ELF-1 (cell line): ENCODE measurements at regions not wholly inside any gene's neighbourhood (a gene's known extent, or its start where the extent isn't known, plus 50 kb on each side); places are given as distances from the start of the nearest gene placed in this dataset.
A peak's percentile ranks its signal among the peaks of the same experiment; 100 is the strongest.
"Not testable (repeated sequence)": the region's sequence is repeated elsewhere in the genome, so short reads cannot be mapped to it uniquely, and the experiment has no call there.

Experiments used
- DNase-seq: peaks from one replicate; pipeline ENCODE4 v3.0.0-alpha.2; 2016; ENCODE audit warnings: low read depth, low spot score

- DNase-seq, result no peak
Measured at GRCh38 chr6:156197513-156197912, 579.7 kb upstream of the ARID1B start.

DNA sequence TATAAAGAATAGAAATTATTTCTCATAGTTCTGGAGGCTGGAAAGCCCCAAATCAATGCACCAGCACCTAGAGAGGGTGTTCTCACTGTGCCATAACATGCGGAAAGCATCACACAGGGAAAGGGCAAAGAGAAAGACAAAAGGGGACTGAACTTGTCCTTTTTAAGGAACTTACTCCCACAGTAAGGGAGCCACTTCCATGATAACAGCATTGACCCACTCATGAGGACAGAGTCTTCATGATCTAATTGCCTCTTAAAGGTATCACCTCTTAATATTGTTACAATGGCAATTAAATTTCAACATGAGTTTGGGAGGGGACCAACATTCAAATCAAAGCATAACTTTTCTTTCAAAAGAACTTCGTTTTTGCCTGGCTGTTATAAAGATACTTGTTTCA, 582.2 kb upstream of the ARID1B start:
- DNase-seq, result no peak

DNA sequence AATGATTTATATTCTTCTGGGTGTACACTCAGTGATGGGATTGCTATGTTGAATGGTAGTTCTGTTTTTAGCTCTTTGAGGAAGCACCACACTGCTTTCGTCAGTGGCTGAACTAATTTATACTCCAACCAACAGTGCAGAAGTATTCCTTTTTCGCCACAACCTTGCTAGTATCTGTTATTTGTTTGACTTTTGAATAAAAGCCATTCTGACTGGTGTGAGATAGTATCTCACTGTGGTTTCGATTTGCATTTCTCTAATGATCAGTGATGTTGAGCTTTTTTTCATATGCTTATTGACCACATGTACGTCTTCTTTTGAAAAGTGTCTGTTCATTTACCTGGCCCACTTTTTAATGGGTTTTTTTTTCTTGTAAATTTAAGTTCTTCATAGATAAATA, 583.8 kb upstream of the ARID1B start:
- no peak for DNase-seq

DNA sequence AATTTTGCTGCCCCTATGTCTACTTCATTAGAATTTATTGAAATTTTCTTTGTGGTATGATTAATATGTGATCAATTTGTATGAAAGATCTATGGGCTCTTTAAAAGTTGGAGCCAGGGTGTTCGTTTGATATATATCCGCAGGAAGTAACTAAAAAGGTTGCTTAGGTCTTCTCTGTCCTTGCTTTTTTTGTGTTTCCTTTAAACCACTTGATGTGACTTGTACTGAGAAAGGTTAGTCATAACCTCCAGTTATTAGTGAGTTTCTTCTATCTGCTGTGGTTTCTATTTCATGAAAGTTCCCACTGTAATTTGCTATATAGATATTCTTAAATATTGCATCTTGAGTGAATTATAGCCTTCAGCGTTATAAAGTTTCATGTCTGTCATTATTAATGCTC, 585.3 kb upstream of the ARID1B start:
- no peak for DNase-seq

GRCh38 chr6:156191390-156191789, 585.8 kb upstream of the ARID1B start:
- not testable (repeated sequence) for DNase-seq

DNA sequence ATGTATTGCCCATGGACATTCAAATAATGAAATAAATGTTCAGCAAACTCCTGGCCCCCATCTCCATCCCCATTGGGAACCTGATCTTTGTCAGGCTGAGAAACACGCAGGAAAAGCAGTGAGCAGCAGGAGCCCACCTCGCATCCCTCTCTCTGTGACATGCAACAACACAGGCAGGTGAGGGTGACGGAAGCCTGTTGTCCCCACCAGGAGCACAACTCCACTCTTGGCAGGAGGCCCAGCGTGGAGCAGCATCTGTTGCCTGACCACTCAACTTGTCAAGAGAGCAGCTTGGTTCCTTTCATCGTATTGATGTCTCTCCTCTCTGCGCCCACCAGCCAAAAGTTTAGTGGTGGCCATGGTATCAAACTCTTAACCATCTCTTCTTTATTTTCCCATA, 586.9 kb upstream of the ARID1B start:
- no peak for DNase-seq

GRCh38 chr6:156189714-156190113, 587.5 kb upstream of the ARID1B start:
- DNase-seq, result no peak

DNA sequence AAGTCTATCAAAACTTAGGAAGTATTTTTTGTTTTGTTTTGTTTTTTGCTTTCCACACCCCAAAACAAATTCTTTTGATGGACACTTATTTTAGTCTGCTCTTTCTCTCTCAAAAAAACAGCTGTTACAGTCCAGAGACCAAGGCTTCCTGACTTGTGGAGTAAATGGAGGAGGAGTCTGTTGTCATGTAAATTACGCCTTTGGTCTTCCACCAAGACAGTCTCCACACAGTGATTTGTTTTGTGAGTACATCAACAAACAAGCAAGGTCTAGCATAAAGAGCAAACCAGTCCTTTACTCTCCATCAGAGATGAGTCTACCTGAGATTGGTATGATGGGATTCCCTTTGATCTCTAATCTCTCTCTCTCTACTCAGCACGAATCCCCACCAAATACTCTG, 588.0 kb upstream of the ARID1B start:
- DNase-seq, result peak; percentile 49

GRCh38 chr6:156185113-156185512, 592.1 kb upstream of the ARID1B start:
- DNase-seq, result no peak

DNA sequence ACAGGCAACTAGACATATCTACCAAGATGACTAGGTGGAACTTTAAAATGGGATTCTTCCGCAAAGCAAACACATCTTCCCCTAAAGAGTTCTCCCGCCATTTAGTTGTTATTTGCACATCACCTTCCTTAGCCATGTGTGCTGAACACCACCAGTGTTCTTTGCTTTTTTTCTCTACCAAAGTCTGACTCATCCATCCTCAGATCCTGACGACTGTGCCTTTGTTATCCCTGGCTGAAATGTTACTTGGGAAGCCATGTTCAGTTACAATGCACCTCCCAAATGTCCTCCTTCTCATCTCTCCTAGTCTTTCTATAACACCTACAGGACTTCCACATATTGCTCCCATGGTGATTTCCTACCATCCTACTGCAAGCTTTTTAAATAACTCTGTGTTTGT, 593.5 kb upstream of the ARID1B start:
- DNase-seq, result no peak

DNA sequence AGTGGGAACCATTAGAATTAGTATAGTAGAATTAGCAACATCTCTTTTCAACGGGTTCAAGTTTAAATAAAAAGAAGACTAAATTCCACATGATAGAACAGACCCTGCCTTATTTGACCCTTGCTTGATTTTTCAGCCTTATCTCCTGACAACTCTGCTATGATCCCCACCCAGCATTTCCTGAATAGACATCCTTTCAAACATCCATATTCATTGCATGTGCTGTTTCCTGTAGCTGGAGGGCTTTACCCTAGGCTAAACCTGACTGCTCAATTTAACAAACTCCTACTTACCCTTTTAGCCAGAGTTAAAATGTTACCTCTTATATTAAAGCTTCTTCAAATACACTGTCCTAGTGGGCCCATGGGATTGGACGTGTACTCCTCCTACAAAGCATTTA, 594.8 kb upstream of the ARID1B start:
- DNase-seq, result no peak

- no peak for DNase-seq
Measured at GRCh38 chr6:156181506-156181905, 595.7 kb upstream of the ARID1B start.

- DNase-seq, result peak; percentile 79
Measured at GRCh38 chr6:156175971-156176421, 601.2 kb upstream of the ARID1B start.

DNA sequence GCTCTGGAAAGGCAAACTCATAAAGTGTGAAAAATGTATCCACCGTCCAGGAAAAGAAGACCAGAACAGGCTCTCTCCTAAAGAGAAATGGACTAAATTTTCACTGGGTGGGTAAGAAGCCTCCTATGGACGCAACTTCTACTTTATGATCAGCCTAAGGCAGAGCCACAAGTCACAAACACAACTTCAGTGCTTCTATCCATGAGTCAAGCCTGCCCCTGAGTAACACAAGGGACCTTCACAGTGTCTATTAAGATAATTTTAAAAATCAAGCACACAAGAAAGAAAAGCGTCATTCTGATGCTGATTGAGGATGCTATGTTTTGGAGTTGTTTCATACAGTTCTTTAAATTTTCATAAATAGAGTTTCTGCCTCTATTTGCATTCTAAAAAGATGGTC, 601.7 kb upstream of the ARID1B start:
- DNase-seq, result no peak

DNA sequence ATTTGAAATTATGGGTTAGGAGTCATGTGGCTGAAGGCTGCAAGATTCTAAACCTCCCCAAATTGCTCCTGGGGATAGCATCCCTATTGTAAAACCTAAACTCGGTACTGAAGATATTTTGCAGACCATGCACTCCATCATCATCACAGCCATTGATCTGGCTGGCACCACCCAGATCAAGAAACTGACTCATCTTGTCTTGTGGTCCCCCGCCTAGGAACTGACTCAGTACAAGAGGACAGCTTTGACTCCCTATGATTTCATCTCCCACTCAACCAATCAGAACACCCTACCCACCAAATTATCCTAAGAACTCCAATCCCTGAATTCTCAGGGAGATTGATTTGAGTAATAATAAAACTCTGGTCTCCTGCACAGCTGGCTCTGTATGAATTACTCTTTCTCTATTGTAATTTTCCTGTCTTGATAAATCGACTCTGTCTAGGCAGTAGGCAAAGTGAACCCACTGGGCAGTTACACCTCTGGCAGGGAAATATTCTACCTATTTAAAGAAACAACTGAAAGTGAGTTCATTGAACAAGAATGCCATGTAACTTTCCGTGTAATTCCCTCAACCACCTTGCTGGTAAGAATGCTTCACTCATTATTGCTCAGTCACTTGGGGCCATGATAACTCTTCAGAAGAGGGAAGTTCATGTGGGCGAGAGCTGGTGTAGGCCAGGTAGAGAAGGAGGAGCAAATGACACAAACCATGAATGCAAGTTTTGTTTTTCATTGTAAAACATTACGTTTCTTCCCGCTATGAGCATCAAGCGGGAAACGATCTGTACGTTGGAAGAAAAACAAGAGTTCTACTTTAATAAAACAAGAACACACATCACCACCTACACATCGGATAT, 602.9 kb upstream of the ARID1B start:
- DNase-seq, result no peak

GRCh38 chr6:156169371-156169770, 607.8 kb upstream of the ARID1B start:
- no peak for DNase-seq

DNA sequence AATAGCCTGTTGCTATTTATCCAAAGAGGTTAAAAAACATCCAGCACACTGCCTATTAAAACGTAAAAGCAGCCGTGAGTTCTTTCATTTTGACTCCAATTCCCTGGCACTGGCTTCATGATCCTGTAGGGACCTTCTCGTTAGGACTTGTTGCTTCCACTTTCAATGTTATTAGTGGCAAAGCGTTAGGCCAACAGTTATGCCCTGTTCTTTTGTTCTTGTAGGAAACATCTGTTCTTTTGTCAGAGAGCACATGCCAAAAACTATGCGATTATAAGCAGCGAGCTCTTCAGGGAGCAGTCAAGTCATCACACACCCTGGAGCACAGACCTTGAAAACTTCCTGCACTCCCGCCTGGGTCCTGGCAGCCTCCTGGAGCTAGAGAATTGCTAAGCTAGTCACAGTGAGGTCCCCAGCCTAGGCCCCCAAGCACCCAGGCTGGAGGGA, 609.5 kb upstream of the ARID1B start:
- no peak for DNase-seq

DNA sequence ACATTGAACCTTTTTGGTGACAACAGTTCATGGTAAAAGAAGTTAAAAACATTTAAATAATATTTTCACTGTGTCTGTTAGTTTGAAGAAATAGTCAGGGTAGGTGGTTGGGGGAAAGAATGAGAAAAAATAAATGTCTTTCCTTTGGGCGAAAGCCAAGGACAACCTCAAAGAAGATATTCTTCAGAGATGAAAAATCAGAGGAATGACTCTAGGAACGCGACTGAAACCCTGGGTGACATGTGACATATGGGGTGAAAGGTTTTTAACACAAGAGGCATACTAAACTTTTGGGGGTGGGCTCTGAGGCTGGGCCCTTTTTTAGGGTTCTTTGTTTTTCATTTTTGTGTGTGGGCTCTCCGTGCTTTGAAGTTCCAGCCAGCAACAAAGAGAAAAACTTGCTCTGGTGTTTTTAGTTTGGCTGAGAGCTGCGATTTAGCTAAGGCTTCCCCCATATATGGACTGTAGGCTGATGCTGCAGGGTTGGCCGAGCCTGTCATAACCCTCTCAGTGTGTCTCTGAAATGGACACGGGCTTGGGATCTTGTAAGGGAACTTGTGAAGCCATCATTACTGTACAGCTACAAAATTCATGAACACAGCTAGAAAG, 610.1 kb upstream of the ARID1B start:
- DNase-seq, result no peak

DNA sequence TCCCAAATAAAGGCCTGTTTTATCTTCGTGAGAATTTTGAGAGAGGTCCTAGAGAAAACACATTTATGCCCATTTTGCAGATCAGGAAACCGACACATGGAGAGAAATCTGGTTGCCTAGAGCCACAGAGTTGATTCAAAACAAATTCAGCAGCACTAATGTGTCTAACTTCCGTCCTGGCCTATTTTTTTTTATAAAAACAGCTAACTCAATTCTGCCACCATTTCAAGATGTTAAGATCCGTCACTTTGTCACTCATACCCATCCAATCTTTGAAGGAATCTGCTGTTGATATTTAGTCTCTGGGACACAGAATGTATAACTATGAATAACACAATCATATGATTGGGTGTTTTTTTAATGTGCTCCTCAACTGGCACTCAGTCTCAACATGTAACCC, 611.1 kb upstream of the ARID1B start:
- no peak for DNase-seq

- DNase-seq, result no peak
Measured at GRCh38 chr6:156164701-156165452, 612.3 kb upstream of the ARID1B start.

DNA sequence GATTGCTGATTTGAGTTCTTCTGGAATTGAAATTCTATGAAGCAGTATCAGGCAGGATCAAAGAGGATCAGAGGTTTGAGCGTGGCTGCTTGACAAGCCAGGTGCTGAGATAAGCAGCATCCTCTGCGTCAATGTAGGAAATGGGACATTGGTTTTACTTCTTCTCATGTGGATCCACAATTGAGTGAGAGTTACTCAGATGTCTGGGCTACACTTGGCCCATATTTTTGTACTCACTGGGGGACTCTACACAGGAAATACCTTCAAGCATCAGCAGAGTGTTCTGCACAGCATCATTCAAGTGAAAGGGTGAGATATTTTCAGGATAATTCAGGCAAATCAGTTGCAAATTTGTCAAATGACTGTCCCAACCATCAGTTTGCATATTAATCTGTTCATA, 613.9 kb upstream of the ARID1B start:
- DNase-seq, result no peak

GRCh38 chr6:156161471-156161870, 615.7 kb upstream of the ARID1B start:
- no peak for DNase-seq

GRCh38 chr6:156160795-156161165, 616.4 kb upstream of the ARID1B start:
- DNase-seq, result no peak
